M059J (cell line): ENCODE measurements at regions not wholly inside any gene's neighbourhood (a gene's known extent, or its start where the extent isn't known, plus 50 kb on each side); places are given as distances from the start of the nearest gene placed in this dataset.
A peak's percentile ranks its signal among the peaks of the same experiment; 100 is the strongest.
"Not testable (repeated sequence)": the region's sequence is repeated elsewhere in the genome, so short reads cannot be mapped to it uniquely, and the experiment has no call there.

Experiments
- DNase-seq: peaks from one replicate; pipeline ENCODE4 v3.0.0-alpha.2; 2012; ENCODE audit warnings: low read depth

GRCh38 chr6:139522511-139523220 is 148.2 kb upstream of the CITED2 start:
- DNase-seq, result peak; percentile 58

- DNase-seq, result no peak
Measured at GRCh38 chr6:139521338-139521737, 146.9 kb upstream of the CITED2 start.

DNA sequence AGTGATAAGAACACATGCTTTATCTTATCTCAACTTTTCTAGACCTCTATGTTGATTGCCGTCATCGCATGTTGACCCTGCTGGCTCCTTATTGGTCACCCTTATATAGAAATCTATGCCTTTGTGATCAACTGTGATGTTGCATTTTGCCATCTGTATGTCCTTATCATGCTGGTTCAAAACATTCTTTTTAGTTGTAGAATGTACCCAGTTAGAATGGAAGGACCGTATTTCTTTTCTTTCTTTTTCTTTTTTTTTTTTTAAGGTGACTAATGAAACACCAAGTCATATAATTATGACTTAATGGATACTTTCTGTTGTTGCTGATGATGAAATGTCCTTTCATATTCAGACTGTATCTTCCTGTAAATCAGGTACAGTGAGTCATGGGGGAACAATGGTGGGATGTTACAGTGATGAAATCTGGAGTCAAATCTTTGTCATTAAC is 145.9 kb upstream of the CITED2 start:
- peak; percentile 61 for DNase-seq

DNA sequence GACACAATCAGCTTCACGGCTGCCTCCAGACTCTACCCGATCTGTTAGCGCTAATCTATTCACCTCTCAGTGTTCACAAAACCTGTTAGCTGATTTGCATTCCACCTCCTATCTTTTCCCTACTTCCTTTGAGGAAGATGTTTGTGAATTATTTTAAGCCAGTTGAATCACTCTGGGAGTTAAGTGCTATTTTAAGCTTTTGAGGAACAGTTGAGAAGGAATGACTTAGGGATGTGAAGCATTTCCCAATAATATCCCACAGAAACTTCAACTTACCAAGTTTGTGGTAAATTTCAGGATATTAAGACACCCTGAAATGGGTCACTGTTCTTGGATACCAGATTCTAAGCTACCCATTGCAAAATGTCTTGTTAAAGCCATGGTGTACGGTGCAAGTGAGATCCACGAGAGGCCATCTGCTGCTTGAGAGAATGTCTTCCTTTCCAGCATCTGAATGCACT is 145.2 kb upstream of the CITED2 start:
- DNase-seq, result peak; percentile 27

DNA sequence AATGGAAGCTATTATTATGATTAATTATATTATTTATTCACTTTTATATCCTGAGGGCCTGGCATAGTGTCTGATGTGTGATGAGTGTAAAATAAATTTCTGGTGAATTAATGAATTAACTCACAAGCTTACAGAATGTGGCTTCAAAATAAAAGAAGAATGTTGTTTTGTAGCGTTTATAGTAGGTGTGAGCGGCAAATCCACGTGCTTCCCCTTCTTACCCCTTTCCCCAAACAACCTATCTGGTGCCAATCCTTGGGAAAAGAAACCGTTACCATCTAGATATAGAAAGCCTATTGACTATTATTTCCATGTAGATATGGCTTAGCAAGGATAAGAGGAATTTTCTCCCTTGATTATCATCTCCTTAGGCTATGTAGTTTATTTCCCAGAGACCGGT is 144.6 kb upstream of the CITED2 start:
- DNase-seq, result no peak

- no peak for DNase-seq
Measured at GRCh38 chr6:139518556-139519091, 144.2 kb upstream of the CITED2 start.

GRCh38 chr6:139517998-139518555 is 143.6 kb upstream of the CITED2 start:
- not testable (repeated sequence) for DNase-seq

GRCh38 chr6:139515511-139515910 is 141.1 kb upstream of the CITED2 start:
- DNase-seq, result peak; percentile 64

- no peak for DNase-seq
Measured at GRCh38 chr6:139514819-139515218, 140.4 kb upstream of the CITED2 start.

DNA sequence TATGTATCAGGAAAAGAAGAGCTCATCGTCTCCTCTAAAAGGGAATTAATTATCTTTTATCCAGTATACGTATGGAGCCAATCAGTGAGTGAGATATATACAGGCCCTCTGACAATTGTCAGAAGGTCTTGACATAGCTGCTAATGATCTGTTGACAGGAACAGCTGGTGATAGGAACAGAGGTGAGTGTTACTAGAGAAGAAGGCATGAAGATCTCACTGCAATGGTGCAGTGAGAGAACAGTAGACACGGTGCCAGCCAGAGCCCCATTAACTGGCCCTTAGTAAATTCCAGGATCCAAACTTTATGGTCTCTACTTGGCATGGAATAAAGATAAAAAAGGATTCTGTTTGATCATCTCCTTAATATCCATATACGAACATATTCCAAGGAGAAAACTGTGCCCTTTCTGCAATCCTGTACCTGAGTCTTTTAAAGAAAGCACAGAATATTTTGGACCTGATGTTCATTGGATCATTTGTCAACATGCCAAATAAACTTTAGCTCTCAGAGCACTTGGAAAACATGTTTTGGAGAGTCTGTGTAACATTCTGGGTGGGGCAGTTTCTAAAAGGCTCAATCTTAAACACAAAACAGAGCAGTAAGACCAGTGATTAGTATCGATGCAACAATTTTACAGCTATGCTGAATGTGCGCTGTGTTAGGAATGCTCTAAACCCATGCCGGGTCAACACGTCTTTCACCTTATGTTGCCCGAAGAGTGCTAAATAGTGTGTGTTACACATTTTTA is 135.8 kb upstream of the CITED2 start:
- DNase-seq, result no peak

GRCh38 chr6:139509167-139509566 is 134.7 kb upstream of the CITED2 start:
- no peak for DNase-seq

- no peak for DNase-seq
Measured at GRCh38 chr6:139508576-139508975, 134.1 kb upstream of the CITED2 start.

DNA sequence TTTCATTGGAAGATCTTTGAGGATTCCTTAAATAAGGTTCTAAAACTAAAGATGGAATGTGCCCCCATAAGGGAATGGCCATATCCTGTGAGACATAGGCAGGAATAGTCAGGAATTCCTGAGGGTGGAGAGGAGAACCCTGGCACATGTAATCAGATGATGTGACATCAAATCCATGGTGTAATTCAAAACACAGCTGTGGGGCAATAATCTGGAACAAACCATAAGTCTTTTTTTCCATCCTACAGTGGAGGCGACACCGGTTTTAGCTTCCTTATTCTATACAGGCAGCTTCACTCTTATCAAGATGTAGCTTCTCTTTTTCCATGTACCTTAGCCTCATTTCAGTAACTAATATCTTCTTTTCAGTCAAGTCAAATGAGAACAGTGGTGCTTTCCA is 133.6 kb upstream of the CITED2 start:
- no peak for DNase-seq

DNA sequence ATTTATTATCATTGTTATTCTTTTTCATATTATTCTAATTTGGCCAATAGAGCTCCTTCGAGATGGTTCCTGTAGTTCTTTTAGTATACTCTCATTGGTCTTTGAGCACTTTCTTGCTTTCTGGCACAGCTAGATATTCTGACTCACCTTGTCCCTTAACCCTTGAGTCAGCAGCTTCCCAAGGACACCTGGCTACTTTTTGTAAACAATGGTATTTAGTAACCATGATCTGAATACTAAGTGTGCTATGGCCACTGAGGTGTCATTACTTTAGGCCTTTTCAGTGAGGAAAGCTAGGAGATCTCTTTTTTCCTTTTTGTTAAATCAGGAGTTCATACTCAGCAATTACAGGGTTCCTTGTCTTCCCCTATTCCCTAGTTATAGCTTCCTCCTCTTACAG is 126.5 kb upstream of the CITED2 start:
- peak; percentile 60 for DNase-seq

- DNase-seq, result no peak
Measured at GRCh38 chr6:139498715-139499114, 124.3 kb upstream of the CITED2 start.

GRCh38 chr6:139497345-139497961 is 123.0 kb upstream of the CITED2 start:
- no peak for DNase-seq

- no peak for DNase-seq
Measured at GRCh38 chr6:139496654-139497344, 122.4 kb upstream of the CITED2 start.

DNA sequence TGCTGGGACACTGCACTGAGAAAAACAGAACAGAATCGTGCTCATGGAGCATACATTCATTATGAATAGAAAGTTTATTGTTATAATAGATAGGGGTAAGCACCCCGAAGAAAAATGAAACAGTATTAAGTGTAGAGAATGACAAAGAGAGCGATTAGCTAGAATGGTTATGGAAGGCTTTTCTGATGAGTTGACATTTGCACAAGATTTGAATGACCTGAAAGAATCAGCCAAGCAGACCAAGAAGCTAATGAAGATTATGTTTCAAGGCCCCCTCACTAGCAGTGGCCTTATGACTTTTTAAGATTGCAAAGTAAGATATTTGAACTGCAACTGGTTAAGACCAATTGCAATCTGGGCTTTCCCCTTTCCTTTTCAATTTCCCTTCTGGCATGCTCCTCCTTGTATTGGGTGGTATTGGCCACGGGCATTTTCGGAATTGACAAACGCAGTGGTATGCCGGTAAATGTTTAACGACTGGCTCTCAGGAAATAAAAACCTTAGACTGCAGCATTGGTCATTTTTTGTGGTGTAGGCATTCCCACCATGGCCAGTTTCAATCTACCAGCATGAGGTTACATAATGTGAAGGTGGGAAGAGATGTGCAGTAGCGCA is 120.0 kb upstream of the CITED2 start:
- no peak for DNase-seq

DNA sequence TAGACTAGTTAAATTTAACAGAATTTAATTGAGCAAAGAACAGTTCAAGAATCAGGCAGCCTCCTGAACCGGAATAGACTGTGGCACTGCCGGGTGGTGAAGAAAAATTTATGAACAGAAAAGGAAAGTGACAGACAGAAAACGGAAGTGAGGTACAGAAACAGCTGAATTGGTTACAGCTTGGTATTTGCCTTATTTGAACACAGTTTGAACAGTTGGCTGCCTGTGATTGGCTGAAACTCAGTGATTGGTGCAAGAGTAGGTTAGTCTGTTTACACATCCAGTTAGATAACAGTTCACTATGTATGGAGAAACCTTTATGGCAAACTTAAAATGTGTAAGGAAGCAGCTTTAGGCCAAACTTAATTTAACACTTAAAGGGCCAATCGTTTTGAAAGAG is 116.0 kb upstream of the CITED2 start:
- DNase-seq, result peak; percentile 9

GRCh38 chr6:139486476-139486799 is 112.0 kb upstream of the CITED2 start:
- DNase-seq, result no peak

- DNase-seq, result no peak
Measured at GRCh38 chr6:139485742-139486475, 111.5 kb upstream of the CITED2 start.
